ENCODE measurements at regions not wholly inside any gene's neighbourhood (a gene's known extent, or its start where the extent isn't known, plus 50 kb on each side); places are given as distances from the start of the nearest gene placed in this dataset.

DNA sequence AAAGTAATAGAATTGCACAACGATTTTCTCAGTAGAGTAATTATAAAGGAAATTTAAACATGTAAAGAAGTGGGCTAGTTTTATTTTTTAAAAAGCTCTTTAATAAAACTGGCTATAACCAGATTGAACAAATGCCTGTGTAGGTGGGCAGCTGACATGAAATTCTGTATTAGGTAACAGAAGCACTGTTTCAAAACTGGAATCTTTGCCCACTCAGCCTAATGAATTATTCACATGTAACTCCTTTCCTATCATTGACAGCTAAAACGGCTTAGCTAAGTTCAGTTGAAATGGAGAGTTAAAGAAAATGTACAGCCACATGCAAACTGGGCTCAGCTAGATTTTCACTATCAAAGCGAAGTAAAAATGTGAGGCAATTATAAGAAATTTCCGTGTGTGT is 1300.1 kb upstream of the ACO1 start:
- FAIRE-seq, result no peak
- no peak for DNase-seq (ENCODE audit: insufficient read length, low spot score)
- TF ChIP-seq POLR2A (IDR thresholded peaks at IDR 0.05; ENCODE audit: low read depth, low read length), result no peak

DNA sequence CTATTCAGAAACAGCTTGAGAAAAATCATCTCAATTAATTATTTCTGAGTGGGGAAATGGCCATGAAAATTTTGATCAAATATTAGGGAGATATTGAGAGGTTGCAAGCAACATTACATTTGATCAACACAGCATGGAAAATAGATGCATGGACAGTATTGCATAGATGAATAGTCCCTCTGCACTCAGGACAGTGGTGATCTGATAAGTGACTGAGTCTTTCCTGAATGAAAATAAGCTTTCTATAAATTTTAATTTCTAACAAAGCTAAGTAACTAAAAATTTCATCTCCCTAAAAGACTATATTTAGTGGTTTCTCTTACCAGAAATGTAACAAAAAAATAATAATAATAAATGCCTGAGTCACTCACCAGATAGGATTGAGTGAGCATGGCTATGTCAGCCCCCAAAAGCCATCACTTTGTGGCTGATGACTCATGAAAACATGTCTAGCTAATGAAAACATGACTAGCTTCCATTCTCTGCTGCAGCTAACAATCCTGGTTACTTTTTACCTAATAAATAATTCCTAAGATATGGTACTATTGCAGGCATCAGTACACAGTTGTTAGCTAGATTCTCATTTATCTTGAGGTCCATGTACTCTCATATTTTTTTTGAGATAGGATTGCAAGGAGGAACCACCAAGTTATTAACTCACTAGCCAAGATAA is 1294.8 kb upstream of the ACO1 start:
- FAIRE-seq (no peak), DNase-seq (ENCODE audit: insufficient read length, low spot score) (no peak)
- no peak for TF ChIP-seq POLR2A (IDR thresholded peaks at IDR 0.05; ENCODE audit: low read depth, low read length)

DNA sequence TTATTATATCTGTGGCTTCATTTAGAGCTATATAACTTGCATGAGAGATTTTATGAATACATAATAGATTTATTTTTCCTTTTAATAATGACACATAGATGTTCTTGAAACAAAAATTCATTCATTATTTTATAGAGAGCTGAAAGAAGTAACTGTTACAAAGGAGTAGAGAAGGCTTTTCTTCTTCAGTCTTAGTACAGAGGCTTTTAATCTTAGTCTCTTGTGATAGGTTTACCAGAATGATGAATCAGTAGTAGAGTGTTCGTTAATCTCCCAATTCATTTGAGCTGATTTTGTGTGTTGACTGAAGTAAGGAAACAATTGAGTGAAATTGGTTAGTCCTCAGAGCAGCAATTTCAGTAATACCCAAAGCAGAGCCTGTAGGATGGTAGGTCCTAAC is 1284.1 kb upstream of the ACO1 start:
- no peak for TF ChIP-seq POLR2A (IDR thresholded peaks at IDR 0.05; ENCODE audit: low read depth, low read length)
- FAIRE-seq (no peak), DNase-seq (ENCODE audit: insufficient read length, low spot score) (no peak)

DNA sequence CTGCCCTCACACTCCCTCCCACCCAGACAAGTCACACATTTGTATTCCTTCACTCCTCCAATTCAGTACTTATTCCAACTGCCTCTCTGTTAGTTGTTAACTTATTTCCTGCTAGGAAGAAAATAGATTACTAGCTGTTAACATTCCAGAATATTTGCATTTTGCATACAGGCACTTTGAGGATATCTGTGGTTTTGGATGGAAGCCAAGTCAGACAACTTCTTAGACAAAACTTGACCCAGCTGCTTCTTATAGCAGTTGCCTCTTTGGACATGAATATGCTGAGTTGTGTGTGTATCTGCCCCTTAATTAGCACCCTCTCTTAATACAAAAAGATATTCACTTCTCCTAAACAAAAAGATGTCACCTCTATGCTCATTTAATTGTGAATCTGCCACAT is 1280.6 kb upstream of the ACO1 start:
- no peak for TF ChIP-seq POLR2A (IDR thresholded peaks at IDR 0.05; ENCODE audit: low read depth, low read length)
- no peak for DNase-seq (ENCODE audit: insufficient read length, low spot score)
- FAIRE-seq, result no peak

DNA sequence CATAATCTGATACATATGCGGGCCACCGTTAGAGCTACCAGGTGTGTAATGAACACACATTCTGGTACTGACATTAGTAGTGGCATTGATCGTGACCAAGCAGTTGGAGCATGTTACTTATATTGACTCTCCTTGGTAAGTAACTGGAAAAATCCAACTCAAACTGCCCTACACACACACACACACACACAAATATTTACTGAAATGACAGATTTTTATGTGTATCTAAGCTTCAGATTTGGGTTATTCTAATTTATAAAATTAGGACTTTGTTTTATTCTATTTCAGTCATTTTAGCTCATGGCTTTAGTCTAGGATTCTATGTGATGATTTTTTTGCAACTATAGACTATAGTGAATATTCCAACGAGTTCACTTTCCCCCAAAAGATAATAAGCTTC is 1280.2 kb upstream of the ACO1 start:
- DNase-seq (ENCODE audit: insufficient read length, low spot score) (no peak), FAIRE-seq (no peak)
- TF ChIP-seq POLR2A (IDR thresholded peaks at IDR 0.05; ENCODE audit: low read depth, low read length), result no peak

DNA sequence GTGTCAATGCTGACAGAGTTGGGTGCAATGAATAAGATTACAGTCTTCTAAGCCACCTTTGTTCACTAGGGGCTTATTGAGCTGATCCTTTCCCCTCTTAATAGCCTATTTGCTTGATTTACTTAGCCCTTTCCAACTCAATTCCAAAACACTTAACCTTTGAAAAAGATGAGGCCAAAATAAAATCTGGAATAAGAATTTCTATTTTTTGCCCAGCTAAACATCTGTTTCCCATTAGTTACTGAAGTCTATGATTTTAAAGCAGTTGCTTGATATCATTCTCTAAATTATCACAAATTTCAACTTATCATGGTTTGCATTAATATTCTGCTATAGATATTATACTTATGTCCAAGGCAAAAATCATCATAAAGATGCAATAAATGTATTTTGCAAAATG is 1272.0 kb upstream of the ACO1 start:
- DNase-seq (ENCODE audit: insufficient read length, low spot score) (no peak), FAIRE-seq (no peak)
- no peak for TF ChIP-seq POLR2A (IDR thresholded peaks at IDR 0.05; ENCODE audit: low read depth, low read length)

DNA sequence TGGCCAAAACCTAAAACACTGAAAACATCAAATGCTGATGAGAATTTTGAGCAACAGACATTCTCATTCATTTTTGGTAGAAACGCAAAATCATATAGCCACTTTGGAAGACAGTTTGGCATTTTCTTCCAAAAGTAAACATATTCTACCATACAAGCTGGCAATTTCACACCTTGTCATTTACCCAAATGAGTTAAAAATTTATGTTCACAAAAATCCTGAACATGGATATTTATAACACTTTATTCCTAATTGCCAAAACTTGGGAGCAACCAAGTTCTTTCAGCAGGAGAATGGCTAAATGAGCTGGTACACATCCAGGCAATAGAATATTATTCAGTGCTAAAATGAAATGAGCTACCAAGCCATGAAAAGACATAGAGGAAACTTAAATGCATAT is 1270.1 kb upstream of the ACO1 start:
- FAIRE-seq, result no peak
- TF ChIP-seq POLR2A (IDR thresholded peaks at IDR 0.05; ENCODE audit: low read depth, low read length), result no peak
- DNase-seq (ENCODE audit: insufficient read length, low spot score), result no peak

DNA sequence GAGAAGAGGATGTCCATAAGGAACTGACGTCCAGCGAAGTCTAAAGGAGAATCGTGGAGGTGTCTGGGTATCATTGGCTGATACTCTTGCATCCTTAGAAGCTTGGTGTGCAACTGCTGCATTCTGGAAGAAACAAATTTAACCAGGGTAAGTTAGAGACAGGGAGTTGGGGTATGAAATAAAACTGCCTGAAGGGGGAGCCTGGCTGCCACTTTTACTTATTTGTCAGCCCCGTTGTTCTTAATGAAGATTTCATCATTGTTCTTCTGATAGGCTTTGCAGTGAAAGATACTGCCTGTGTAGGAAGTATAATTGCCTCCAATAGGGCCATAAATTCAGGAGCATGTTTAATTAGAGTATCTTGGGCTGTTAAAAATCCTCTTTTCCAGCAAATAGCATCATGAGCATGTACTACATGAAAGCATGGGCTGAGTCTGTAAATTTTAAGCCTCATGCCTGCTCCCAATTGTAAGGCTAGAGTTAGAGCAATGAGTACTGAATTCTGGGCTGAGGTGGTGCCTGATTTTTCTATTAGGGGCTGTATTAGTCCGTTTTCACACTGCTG is 1264.5 kb upstream of the ACO1 start:
- FAIRE-seq, result no peak

DNA sequence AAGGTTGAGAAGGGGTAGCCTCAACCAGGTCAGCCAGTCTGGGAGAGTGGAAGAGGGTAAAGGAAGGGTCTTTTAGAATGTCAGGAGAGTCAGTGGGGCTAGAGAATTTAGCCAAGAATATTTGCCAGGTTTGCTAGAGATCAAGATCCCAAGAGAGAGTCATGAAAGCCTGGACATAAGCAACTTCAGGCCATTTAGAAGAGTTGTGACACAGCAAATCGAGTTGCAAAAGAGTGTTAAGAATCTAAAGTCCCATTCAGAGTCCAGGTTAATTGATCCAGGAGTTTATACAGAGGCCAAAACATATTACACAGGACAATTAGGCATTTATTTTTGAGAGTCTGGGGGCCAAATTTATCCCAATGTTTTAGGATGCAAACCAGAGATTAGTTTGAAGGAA is 1260.1 kb upstream of the ACO1 start:
- DNase-seq (ENCODE audit: insufficient read length, low spot score) (no peak), FAIRE-seq (no peak)
- no peak for TF ChIP-seq POLR2A (IDR thresholded peaks at IDR 0.05; ENCODE audit: low read depth, low read length)

More for the DNA sequence above, 1264.5 kb upstream of the ACO1 start:
- no peak for TF ChIP-seq POLR2A (IDR thresholded peaks at IDR 0.05; ENCODE audit: low read depth, low read length)
- no peak for DNase-seq (ENCODE audit: insufficient read length, low spot score)

DNA sequence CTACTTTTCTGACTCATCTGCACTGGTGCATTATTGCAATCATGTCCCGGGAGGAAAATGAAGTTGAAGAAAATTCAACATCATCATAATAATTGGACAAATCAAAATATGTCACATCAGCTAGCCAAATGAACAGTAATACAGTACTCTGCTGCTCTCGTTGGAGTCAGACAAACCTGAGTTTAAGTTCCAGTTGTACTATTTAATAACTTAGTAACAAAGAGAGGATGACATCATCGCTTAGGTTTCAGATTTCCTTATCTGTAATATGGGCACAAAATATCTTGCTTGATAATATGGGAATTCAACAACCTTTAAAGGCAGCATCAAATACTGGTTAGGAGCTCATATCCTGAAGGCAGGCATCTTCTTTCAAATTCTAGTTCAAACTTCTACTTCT is 1248.9 kb upstream of the ACO1 start:
- DNase-seq (ENCODE audit: insufficient read length, low spot score), result no peak
- no peak for TF ChIP-seq POLR2A (IDR thresholded peaks at IDR 0.05; ENCODE audit: low read depth, low read length)
- no peak for FAIRE-seq

DNA sequence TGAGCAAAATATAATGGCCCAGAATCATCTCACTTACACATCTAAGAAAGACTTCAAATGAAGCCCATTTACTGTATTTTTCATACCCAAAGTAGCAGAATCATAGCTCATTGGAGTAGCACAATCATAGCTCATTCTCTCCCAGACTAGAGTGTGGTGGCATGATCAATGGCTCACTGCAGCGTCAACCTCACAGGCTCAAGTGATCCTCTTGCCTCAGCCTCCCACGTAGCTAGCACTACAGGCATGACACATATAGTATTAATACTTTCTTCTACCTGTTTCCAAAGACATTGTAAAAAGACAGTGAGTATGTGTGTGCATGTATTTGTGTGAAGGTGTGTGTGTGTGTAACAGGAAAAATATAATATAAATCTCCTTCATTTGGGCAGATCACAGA is 1247.9 kb upstream of the ACO1 start:
- DNase-seq (ENCODE audit: insufficient read length, low spot score), result no peak
- FAIRE-seq, result no peak
- no peak for TF ChIP-seq POLR2A (IDR thresholded peaks at IDR 0.05; ENCODE audit: low read depth, low read length)

DNA sequence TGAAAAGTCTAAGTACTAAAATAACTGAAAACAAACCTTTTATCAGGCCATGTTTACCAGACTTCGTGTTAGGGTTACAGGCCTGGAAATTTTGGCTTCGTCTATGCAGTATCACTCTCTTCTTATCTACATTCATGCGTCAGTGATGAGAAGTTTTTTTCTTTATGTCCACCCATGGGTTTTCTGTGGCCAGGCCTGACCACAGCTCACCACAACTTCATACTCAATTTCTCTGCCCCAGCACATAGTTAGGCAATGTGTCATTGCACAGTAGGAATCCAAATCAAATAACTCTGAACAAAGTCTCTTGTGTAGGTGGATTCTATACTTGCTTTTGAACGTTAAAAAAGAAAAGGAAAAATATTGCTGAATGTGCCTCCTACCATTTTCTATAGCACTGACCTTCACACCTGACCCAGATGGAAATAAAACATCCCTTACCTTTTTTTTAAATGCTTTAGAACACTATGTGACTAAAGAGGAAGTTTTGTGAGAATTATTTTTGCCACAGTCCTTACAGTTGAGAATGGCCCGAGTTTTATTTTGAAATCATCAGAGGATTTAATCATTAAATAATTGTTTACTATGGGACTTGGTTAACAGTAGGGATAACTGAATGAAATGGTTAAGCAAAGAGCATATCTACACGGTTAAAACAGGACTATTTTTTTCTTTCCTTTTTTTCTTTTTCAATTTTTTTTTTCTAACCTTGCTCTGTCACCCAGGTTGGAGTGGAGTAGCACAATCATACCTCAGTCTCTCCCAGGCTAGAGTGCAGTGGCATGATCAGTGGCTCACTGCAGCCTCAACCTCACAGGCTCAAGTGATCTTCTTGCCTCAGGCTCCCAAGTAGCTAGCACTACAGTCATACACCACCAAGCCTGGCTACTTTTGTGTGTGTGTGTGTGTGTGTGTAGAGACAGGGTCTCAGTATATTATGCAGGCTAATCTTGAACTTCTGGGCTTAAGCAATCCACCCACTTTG is 1247.0 kb upstream of the ACO1 start:
- FAIRE-seq (peak; percentile 98), DNase-seq (ENCODE audit: insufficient read length, low spot score) (peak; percentile 29)
- TF ChIP-seq POLR2A (IDR thresholded peaks at IDR 0.05; ENCODE audit: low read depth, low read length), result no peak

DNA sequence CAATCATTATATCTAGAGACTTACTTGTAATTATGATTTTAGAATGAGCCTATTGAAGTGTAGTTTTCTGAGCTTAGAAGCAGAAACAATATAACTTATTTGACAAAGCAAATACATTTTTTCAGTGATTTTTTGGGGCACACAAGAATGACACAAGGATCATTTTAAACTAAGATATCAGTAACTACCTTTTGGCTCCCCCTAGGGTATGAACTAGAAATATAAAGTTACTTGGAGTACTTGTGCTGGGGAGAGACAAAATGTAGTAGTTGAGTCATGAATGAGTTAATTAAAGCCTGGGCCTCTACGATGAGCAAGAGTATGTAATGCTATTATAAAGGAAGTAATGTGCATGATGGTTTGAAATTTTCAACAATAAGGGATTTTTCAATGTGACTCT is 1244.1 kb upstream of the ACO1 start:
- TF ChIP-seq POLR2A (IDR thresholded peaks at IDR 0.05; ENCODE audit: low read depth, low read length), result no peak
- FAIRE-seq, result no peak
- no peak for DNase-seq (ENCODE audit: insufficient read length, low spot score)

DNA sequence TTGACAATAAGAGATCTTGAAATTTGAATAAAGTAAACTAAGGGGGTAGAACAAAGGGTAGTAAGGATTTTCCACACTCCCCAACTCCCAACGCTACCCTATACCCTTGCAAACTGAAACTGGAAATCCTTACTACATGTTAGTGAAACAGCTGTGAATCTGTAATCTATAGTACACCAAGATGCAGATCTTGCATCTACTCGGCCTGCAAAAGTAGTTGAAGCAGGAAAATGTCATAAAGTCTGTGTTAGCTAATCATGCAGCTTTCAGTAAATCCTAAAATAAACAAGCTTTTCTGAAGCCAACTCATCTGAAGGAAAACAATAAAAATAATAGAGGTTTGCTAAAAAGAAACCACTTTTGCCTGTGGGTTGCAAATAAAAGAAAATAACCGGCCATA is 1242.0 kb upstream of the ACO1 start:
- FAIRE-seq, result no peak
- no peak for TF ChIP-seq POLR2A (IDR thresholded peaks at IDR 0.05; ENCODE audit: low read depth, low read length)
- DNase-seq (ENCODE audit: insufficient read length, low spot score), result no peak

Measured in H54 (cell line).